ENCODE measurements at regions not wholly inside any gene's neighbourhood (a gene's known extent, or its start where the extent isn't known, plus 50 kb on each side); places are given as distances from the start of the nearest gene placed in this dataset.

- H3K9ac ChIP-seq (ENCODE audit: low read length): no peak overlapping the region
- H3K36me3 ChIP-seq (replicated peaks in 1 of 2; ENCODE audit: control extremely low read depth in 1 of 2, control insufficient read depth in 1 of 2, extremely low read depth in 1 of 2, insufficient read depth in 2 of 2, low read length in 1 of 2): no peaks in the 10 kb centered on the region
- peaks cover 2% of the 10 kb centered on the region for H3K9me3 Mint-ChIP-seq (ENCODE audit: insufficient read depth)
- DNase-seq (no peak), ATAC-seq (ENCODE audit: low read depth) (no peak)
- no peak overlapping the region for H3K4me3 Mint-ChIP-seq
- no peaks in the 10 kb centered on the region for H3K4me1 Mint-ChIP-seq
- H3K27ac Mint-ChIP-seq: no peak overlapping the region
- peaks cover 0 to 8% (median 0%) of the 10 kb centered on the region in 3 donors for H3K9me3 ChIP-seq (ENCODE audit: control extremely low read depth in 1 of 3, control insufficient read depth in 2 of 3, insufficient read depth in 1 of 3, low read length in 2 of 3)
- ChIA-PET CTCF (no interaction called here), POLR2A (no interaction called here)
- H3K27me3 ChIP-seq (replicated peaks in 1 of 4; ENCODE audit: control extremely low read depth in 1 of 4, control insufficient read depth in 3 of 4, insufficient read depth in 4 of 4, low read length in 3 of 4): no peaks in the 10 kb centered on the region
- H2AFZ ChIP-seq (ENCODE audit: insufficient read depth, low read depth, low read length, poor library complexity, severe bottlenecking): no peak overlapping the region
- no peak overlapping the region for H3K27ac ChIP-seq (ENCODE audit: low read length in 2 of 2)
- WGBS (ENCODE audit: insufficient coverage): 29% methylated on average over 1 of the region's 3 CpGs
- no peak overlapping the region for H3K4me3 ChIP-seq (ENCODE audit: control extremely low read depth in 1 of 5, extremely low read depth in 1 of 5, insufficient read depth in 1 of 5, low read depth in 2 of 5, low read length in 4 of 5)
- H4K20me1 ChIP-seq (ENCODE audit: control insufficient read depth, insufficient read depth, low read length, poor library complexity, severe bottlenecking): no peaks in the 10 kb centered on the region
- H3K27me3 Mint-ChIP-seq: no peaks in the 10 kb centered on the region
- H3K4me2 ChIP-seq (replicated peaks; ENCODE audit: low read depth, low read length, poor library complexity, severe bottlenecking): no peak overlapping the region
- no peaks in the 10 kb centered on the region for H3K4me1 ChIP-seq (ENCODE audit: control insufficient read depth in 2 of 2, insufficient read depth in 2 of 2, low read length in 2 of 2)
- no peaks in the 10 kb centered on the region for H3K79me2 ChIP-seq (ENCODE audit: control insufficient read depth, insufficient read depth, low read length)
- intact Hi-C loops (cut with micrococcal nuclease): no loop called here
- TF ChIP-seq, protein P1, sequence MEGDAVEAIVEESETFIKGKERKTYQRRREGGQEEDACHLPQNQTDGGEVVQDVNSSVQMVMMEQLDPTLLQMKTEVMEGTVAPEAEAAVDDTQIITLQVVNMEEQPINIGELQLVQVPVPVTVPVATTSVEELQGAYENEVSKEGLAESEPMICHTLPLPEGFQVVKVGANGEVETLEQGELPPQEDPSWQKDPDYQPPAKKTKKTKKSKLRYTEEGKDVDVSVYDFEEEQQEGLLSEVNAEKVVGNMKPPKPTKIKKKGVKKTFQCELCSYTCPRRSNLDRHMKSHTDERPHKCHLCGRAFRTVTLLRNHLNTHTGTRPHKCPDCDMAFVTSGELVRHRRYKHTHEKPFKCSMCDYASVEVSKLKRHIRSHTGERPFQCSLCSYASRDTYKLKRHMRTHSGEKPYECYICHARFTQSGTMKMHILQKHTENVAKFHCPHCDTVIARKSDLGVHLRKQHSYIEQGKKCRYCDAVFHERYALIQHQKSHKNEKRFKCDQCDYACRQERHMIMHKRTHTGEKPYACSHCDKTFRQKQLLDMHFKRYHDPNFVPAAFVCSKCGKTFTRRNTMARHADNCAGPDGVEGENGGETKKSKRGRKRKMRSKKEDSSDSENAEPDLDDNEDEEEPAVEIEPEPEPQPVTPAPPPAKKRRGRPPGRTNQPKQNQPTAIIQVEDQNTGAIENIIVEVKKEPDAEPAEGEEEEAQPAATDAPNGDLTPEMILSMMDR (IDR thresholded peaks at IDR 0.05): no peak
- TF ChIP-seq EZH2 (IDR thresholded peaks at IDR 0.05; ENCODE audit: borderline replicate concordance, insufficient read depth, low read depth, low read length, poor library complexity, severe bottlenecking): no peak
These were observed 742.0 kb upstream of the IGFBP3 start for GRCh38 chr7:46663025-46663424.

DNA sequence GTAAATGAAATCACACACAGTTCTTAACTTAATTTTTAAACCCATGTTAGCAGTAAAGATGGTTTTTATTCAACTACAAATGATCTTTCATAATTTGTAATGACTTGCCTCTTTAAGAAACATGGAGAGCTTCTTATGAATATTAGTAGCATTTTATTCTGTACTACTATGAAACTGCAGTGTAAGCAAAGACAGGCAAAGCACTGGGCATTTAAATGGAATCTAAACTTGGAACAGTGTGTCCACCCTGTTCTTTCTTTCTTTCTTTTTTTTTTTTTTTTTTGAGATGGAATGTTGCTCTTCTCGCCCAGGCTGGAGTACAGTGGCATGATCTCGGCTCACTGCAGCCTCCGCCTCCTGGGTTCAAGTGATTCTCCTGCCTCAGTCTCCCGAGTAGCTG lies 740.4 kb upstream of the IGFBP3 start:
- POLR2A ChIA-PET: no interaction called here
- TF ChIP-seq, protein P1 (IDR thresholded peaks at IDR 0.05): no peak
- no peak for TF ChIP-seq EZH2 (IDR thresholded peaks at IDR 0.05; ENCODE audit: borderline replicate concordance, insufficient read depth, low read depth, low read length, poor library complexity, severe bottlenecking)
- no peak for ATAC-seq (ENCODE audit: low read depth)
- WGBS (ENCODE audit: insufficient coverage): no CpG with 5 or more reads among the region's 4 CpGs
- no peak overlapping the region for H3K4me3 ChIP-seq (ENCODE audit: control extremely low read depth in 1 of 5, extremely low read depth in 1 of 5, insufficient read depth in 1 of 5, low read depth in 2 of 5, low read length in 4 of 5)
- no peaks in the 10 kb centered on the region for H3K79me2 ChIP-seq (ENCODE audit: control insufficient read depth, insufficient read depth, low read length)
- Mint-ChIP-seq H3K9me3 (ENCODE audit: insufficient read depth) (no peaks in the 10 kb centered on the region), H3K4me3 (no peak overlapping the region), H3K27me3 (no peaks in the 10 kb centered on the region), H3K4me1 (no peaks in the 10 kb centered on the region), H3K27ac (no peak overlapping the region)
- no peak overlapping the region for H3K4me2 ChIP-seq (replicated peaks; ENCODE audit: low read depth, low read length, poor library complexity, severe bottlenecking)
- intact Hi-C loops (cut with micrococcal nuclease): no loop called here
- no peaks in the 10 kb centered on the region for H3K27me3 ChIP-seq (replicated peaks in 1 of 4; ENCODE audit: control extremely low read depth in 1 of 4, control insufficient read depth in 3 of 4, insufficient read depth in 4 of 4, low read length in 3 of 4)
- H3K9ac ChIP-seq (ENCODE audit: low read length): no peak overlapping the region
- no peaks in the 10 kb centered on the region for H4K20me1 ChIP-seq (ENCODE audit: control insufficient read depth, insufficient read depth, low read length, poor library complexity, severe bottlenecking)
- CTCF ChIA-PET: no interaction called here
- peaks cover 0 to 8% (median 0%) of the 10 kb centered on the region in 3 donors for H3K9me3 ChIP-seq (ENCODE audit: control extremely low read depth in 1 of 3, control insufficient read depth in 2 of 3, insufficient read depth in 1 of 3, low read length in 2 of 3)
- H3K4me1 ChIP-seq (ENCODE audit: control insufficient read depth in 2 of 2, insufficient read depth in 2 of 2, low read length in 2 of 2): no peaks in the 10 kb centered on the region
- no peak overlapping the region for H3K27ac ChIP-seq (ENCODE audit: low read length in 2 of 2)
- no peak overlapping the region for H2AFZ ChIP-seq (ENCODE audit: insufficient read depth, low read depth, low read length, poor library complexity, severe bottlenecking)
- DNase-seq: no peak
- H3K36me3 ChIP-seq (replicated peaks in 1 of 2; ENCODE audit: control extremely low read depth in 1 of 2, control insufficient read depth in 1 of 2, extremely low read depth in 1 of 2, insufficient read depth in 2 of 2, low read length in 1 of 2): no peaks in the 10 kb centered on the region
